NCI-H2196 treated with DMSO at 0.1 percent for 48 hours (cell line): ENCODE measurements at regions not wholly inside any gene's neighbourhood (a gene's known extent, or its start where the extent isn't known, plus 50 kb on each side); places are given as distances from the start of the nearest gene placed in this dataset.
"Not testable (repeated sequence)": the region's sequence is repeated elsewhere in the genome, so short reads cannot be mapped to it uniquely, and the experiment has no call there.

Experiments used
- DNase-seq: peaks from one replicate; lab custom pipeline; 2025; ENCODE audit not compliant: unreplicated experiment; lab: John Stamatoyannopoulos, UW

- DNase-seq: no peak
Measured at GRCh38 chr4:96395747-96396146, 555.9 kb downstream of the PDHA2 start.

GRCh38 chr4:96406742-96407141, 566.8 kb downstream of the PDHA2 start:
- no peak for DNase-seq

GRCh38 chr4:96407225-96407624, 567.3 kb downstream of the PDHA2 start:
- no peak for DNase-seq

- no peak for DNase-seq
Measured at GRCh38 chr4:96407738-96408463, 568.0 kb downstream of the PDHA2 start.

- not testable (repeated sequence) for DNase-seq
Measured at GRCh38 chr4:96414853-96415252, 575.0 kb downstream of the PDHA2 start.

- no peak for DNase-seq
Measured at GRCh38 chr4:96429657-96430056, 589.8 kb downstream of the PDHA2 start.

- DNase-seq: no peak
Measured at GRCh38 chr4:96431094-96431493, 591.2 kb downstream of the PDHA2 start.

GRCh38 chr4:96448315-96448872, 608.5 kb downstream of the PDHA2 start:
- DNase-seq: no peak

GRCh38 chr4:96455045-96455720, 615.3 kb downstream of the PDHA2 start:
- DNase-seq: no peak

GRCh38 chr4:96458031-96458430, 618.1 kb downstream of the PDHA2 start:
- DNase-seq: not testable (repeated sequence)

- no peak for DNase-seq
Measured at GRCh38 chr4:96459105-96459504, 619.2 kb downstream of the PDHA2 start.

GRCh38 chr4:96465834-96466233, 625.9 kb downstream of the PDHA2 start:
- no peak for DNase-seq

GRCh38 chr4:96471956-96472867, 632.3 kb downstream of the PDHA2 start:
- no peak for DNase-seq

GRCh38 chr4:96473246-96473645, 633.4 kb downstream of the PDHA2 start:
- no peak for DNase-seq

GRCh38 chr4:96483308-96484030, 643.6 kb downstream of the PDHA2 start:
- DNase-seq: no peak

- DNase-seq: no peak
Measured at GRCh38 chr4:96486563-96486962, 646.7 kb downstream of the PDHA2 start.

- no peak for DNase-seq
Measured at GRCh38 chr4:96497621-96498020, 657.7 kb downstream of the PDHA2 start.

GRCh38 chr4:96504386-96504785, 664.5 kb downstream of the PDHA2 start:
- no peak for DNase-seq

GRCh38 chr4:96509039-96509741, 669.3 kb downstream of the PDHA2 start:
- DNase-seq: no peak

- DNase-seq: no peak
Measured at GRCh38 chr4:96519291-96519690, 679.4 kb downstream of the PDHA2 start.
